Left ventricle myocardium inferior (tissue), 1 donor: ENCODE measurements at regions not wholly inside any gene's neighbourhood (a gene's known extent, or its start where the extent isn't known, plus 50 kb on each side); places are given as distances from the start of the nearest gene placed in this dataset.

Source experiments
- DNase-seq: peaks from one replicate; pipeline ENCODE4 v3.0.0-alpha.2; 2020
- H3K27ac ChIP-seq: fragments of 200-600 bp; replicated peaks from 2 replicates; pipeline ENCODE4 v1.8.0; 2021
- H3K27me3 ChIP-seq: fragments of 200-600 bp; 2 replicates; pipeline ENCODE4 v1.8.0; 2021; ENCODE audit warnings: low read depth
- H3K36me3 ChIP-seq: fragments of 200-600 bp; 2 replicates; pipeline ENCODE4 v1.8.0; 2021
- H3K4me1 ChIP-seq: fragments of 200-600 bp; 2 replicates; pipeline ENCODE4 v1.8.0; 2021
- H3K4me3 ChIP-seq: fragments of 200-600 bp; 2 replicates; pipeline ENCODE4 v1.8.0; 2021; ENCODE audit warnings: mild to moderate bottlenecking, moderate library complexity
- H3K9me3 ChIP-seq: fragments of 200-600 bp; replicated peaks from 2 replicates; pipeline ENCODE4 v1.8.0; 2021
- intact Hi-C: fragments of 100-400 bp; cut with micrococcal nuclease; formaldehyde crosslinking; loops from one replicate; pipeline ENCODE4 v1.11.0; 2022
- TF ChIP-seq, protein P1 (sequence below): fragments of 200-600 bp; IDR thresholded peaks from 2 replicates; pipeline ENCODE4 v1.8.0; 2021; ENCODE audit warnings: antibody characterized with exemption, mild to moderate bottlenecking, borderline replicate concordance
- donor health status: DM: no; HTN: yes; CAD: no; lungs with severe emphysema.

DNA sequence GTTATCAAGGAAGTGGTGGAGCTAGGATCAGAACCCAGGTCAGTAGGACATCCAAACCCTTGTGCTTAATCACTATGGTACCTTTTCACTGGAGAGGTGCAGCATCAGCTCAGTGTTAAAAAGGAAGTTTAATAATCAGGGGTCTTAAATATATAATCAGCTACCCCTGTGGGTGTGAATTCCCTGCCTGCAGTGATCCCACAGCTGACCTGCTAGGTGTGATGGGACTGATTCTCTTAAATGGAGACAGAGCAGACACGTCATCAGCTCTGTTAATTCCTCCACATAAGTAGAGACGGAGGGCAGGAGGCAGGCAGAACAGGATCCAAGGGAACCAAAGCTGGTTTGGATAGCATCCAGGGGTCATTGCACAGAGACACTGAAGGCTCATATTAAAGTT is 154.1 kb upstream of the CRBN start:
- Histone ChIP-seq H3K27me3 (no peaks in the 10 kb centered on the region), H3K4me3 (no peak overlapping the region), H3K4me1 (no peaks in the 10 kb centered on the region), H3K27ac (no peak overlapping the region), H3K9me3 (no peaks in the 10 kb centered on the region), H3K36me3 (no peaks in the 10 kb centered on the region)
- TF ChIP-seq, protein P1, sequence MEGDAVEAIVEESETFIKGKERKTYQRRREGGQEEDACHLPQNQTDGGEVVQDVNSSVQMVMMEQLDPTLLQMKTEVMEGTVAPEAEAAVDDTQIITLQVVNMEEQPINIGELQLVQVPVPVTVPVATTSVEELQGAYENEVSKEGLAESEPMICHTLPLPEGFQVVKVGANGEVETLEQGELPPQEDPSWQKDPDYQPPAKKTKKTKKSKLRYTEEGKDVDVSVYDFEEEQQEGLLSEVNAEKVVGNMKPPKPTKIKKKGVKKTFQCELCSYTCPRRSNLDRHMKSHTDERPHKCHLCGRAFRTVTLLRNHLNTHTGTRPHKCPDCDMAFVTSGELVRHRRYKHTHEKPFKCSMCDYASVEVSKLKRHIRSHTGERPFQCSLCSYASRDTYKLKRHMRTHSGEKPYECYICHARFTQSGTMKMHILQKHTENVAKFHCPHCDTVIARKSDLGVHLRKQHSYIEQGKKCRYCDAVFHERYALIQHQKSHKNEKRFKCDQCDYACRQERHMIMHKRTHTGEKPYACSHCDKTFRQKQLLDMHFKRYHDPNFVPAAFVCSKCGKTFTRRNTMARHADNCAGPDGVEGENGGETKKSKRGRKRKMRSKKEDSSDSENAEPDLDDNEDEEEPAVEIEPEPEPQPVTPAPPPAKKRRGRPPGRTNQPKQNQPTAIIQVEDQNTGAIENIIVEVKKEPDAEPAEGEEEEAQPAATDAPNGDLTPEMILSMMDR, result no peak
- intact Hi-C loops, result no loop called here
- no peak for DNase-seq

DNA sequence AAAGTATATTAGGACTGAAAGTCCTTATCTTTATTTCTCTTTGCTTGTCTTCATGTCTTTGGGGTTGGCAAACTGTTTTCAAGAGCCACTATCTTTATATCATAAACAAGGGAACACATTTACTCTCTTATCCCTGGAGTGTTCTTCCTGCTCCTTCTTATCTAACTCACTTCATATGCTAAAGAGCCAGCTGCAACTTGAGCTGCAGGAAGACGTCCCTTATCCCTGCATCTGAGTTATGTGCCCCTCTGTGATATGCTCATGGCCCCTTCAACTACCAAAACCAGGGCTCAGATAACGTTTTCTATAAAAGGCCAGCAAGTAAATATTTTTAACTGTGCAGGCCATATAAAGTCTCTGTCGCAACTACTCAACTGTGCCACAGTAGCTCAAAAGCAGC is 137.0 kb upstream of the CRBN start:
- DNase-seq, result no peak
- peaks cover 13% of the 10 kb centered on the region for H3K9me3 ChIP-seq
- intact Hi-C loops, result no loop called here

DNA sequence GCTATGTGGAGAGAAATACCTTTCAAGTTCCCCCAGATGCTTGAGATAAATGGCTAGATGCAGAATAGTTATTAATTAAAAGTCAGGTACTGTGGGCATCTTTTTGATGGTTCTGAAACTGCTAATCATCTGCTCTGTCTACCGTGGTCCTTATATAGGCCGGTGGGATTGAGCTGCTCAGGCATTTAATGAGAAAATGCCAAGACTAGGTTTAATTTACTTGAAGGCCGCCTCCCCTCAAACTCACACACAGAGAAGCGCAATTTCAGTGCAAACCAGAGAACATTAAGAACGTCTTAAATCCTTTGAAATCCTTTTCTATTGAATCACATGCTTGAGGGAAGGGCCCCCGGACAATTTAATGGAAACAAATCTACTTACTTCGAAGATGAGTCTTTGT is 136.4 kb upstream of the CRBN start:
- Histone ChIP-seq H3K27ac (no peak overlapping the region), H3K27me3 (no peaks in the 10 kb centered on the region), H3K36me3 (no peaks in the 10 kb centered on the region), H3K4me1 (no peaks in the 10 kb centered on the region), H3K9me3 (peaks cover 13% of the 10 kb centered on the region), H3K4me3 (no peak overlapping the region)
- DNase-seq, result no peak
- TF ChIP-seq, protein P1, result no peak
- intact Hi-C loops, result no loop called here

More for the DNA sequence above, 137.0 kb upstream of the CRBN start:
- Histone ChIP-seq H3K27ac (no peak overlapping the region), H3K4me3 (no peak overlapping the region), H3K4me1 (no peaks in the 10 kb centered on the region), H3K27me3 (no peaks in the 10 kb centered on the region), H3K36me3 (no peaks in the 10 kb centered on the region)
- TF ChIP-seq, protein P1, result no peak

DNA sequence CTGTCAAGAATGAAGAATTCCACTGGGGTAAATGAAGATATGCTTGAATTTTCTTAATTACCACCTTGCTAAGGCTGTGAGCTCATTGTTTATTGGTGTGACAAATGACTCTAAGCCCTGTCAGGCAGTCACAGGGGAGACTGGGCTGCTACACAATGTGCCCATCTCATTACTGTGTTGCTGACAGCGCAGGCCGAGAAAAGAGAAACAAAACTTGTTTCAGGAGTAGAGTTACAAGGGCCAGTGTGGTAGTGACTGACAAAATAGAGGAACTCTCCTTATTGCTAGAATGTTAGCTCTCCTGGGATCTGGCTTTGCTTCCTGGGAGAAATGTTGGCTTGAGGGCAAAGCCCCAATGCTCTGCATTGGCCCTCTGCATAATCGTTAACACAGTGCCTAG is 130.4 kb upstream of the CRBN start:
- no peaks in the 10 kb centered on the region for H3K9me3 ChIP-seq
- no peaks in the 10 kb centered on the region for H3K36me3 ChIP-seq
- H3K27ac ChIP-seq, result no peak overlapping the region
- peaks cover 3% of the 10 kb centered on the region for H3K27me3 ChIP-seq
- intact Hi-C loops, result no loop called here
- TF ChIP-seq, protein P1, result no peak
- H3K4me3 ChIP-seq, result no peak overlapping the region
- no peaks in the 10 kb centered on the region for H3K4me1 ChIP-seq
- DNase-seq, result no peak

DNA sequence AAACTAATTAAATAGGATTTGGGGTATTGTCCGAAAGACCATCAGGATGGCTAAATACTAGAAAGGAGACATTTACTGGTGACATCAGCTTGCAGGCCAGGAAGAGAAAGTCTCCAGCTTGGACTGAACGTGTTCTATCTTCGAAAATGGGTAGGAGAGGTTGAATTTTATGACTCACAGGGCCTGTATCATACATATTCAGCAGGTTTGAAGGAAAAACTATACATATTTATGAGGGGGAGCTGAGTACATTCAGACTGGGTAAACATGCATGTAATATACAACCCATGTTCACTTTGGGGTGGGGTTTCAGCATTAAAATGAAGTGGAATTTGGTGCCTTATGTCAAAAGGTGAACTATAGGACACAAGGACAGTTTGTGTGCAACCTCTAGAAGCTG is 129.3 kb upstream of the CRBN start:
- no peaks in the 10 kb centered on the region for H3K4me1 ChIP-seq
- no peaks in the 10 kb centered on the region for H3K9me3 ChIP-seq
- TF ChIP-seq, protein P1, result no peak
- H3K27me3 ChIP-seq, result peaks cover 6% of the 10 kb centered on the region
- no peak overlapping the region for H3K4me3 ChIP-seq
- no peaks in the 10 kb centered on the region for H3K36me3 ChIP-seq
- intact Hi-C loops, result no loop called here
- no peak overlapping the region for H3K27ac ChIP-seq
- DNase-seq, result no peak

DNA sequence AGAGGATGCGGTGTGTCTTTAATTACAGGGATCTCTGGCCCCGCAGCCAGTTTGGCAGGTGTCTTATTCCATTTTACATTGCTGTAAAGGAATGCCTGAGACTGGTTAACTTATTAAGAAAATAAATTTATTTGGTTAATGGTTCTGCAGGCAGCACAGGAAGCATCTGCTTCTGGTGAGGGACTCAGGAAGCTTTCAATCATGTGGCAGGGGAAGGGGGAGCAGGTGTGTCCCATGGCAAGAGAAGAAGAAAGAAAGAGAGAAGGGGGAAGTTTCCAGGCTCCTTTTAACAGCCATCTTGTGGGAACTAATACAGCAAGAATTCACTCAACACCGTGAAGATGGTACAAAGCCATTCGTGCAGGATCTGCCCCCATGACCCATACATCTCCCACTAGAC is 128.0 kb upstream of the CRBN start:
- no peak for DNase-seq
- Histone ChIP-seq H3K36me3 (no peaks in the 10 kb centered on the region), H3K27ac (no peak overlapping the region), H3K9me3 (no peaks in the 10 kb centered on the region), H3K4me3 (no peak overlapping the region), H3K27me3 (peaks cover 6% of the 10 kb centered on the region), H3K4me1 (no peaks in the 10 kb centered on the region)
- TF ChIP-seq, protein P1, result no peak
- intact Hi-C loops, result no loop called here
